DND-41 (cell line): ENCODE measurements at regions not wholly inside any gene's neighbourhood (a gene's known extent, or its start where the extent isn't known, plus 50 kb on each side); places are given as distances from the start of the nearest gene placed in this dataset.

ENCODE experiments used
- EZH2 ChIP-seq: IDR thresholded peaks from 3 replicates; pipeline ENCODE4 v1.6.1; 2012; ENCODE audit warnings: borderline replicate concordance, low read depth, mild to moderate bottlenecking, moderate library complexity, low read length, inconsistent platforms; ENCODE audit not compliant: severe bottlenecking
- TF ChIP-seq, protein P1 (sequence below): IDR thresholded peaks from 2 replicates; pipeline ENCODE4 v1.5.1; 2012; ENCODE audit warnings: borderline replicate concordance, low read length, moderate library complexity, mild to moderate bottlenecking; ENCODE audit not compliant: poor library complexity, severe bottlenecking; ENCODE audit errors: extremely low read depth

DNA sequence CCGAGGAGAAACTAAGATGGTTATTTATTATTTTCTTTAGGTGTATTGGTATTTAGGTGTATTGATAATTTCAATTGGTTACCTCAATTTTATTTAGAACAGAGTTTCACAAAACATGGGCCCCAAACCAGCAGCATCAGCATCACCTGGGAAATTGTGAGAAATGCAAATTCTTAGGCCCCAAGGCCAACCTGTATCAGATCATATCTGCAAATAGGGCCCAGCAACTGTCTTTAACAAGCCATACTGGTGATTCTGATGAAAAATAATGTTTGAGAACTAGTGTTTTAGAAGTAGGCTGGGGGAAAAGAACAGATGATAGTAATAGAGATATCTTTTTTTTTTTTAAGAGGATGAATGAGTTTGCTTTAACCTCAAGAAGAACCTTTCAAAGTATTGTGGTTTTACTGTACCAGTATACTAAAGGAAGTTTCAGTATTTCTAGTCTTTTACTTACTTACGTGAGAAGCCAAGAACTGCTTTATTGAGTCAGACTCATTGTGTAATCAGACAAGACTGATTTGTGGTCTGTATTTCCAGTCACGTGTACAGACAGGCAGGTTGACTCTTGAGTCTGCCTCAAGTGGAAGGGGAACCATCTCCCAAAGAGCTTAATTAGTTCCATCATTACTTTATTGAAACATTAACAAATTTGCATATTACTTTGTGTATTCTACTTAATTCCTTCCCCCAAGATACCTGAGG lies 60.4 kb upstream of the GAREM1 start:
- TF ChIP-seq, protein P1, sequence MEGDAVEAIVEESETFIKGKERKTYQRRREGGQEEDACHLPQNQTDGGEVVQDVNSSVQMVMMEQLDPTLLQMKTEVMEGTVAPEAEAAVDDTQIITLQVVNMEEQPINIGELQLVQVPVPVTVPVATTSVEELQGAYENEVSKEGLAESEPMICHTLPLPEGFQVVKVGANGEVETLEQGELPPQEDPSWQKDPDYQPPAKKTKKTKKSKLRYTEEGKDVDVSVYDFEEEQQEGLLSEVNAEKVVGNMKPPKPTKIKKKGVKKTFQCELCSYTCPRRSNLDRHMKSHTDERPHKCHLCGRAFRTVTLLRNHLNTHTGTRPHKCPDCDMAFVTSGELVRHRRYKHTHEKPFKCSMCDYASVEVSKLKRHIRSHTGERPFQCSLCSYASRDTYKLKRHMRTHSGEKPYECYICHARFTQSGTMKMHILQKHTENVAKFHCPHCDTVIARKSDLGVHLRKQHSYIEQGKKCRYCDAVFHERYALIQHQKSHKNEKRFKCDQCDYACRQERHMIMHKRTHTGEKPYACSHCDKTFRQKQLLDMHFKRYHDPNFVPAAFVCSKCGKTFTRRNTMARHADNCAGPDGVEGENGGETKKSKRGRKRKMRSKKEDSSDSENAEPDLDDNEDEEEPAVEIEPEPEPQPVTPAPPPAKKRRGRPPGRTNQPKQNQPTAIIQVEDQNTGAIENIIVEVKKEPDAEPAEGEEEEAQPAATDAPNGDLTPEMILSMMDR = no peak
- TF ChIP-seq EZH2 = no peak
